ENCODE measurements at regions not wholly inside any gene's neighbourhood (a gene's known extent, or its start where the extent isn't known, plus 50 kb on each side); places are given as distances from the start of the nearest gene placed in this dataset.
"Not testable (repeated sequence)": the region's sequence is repeated elsewhere in the genome, so short reads cannot be mapped to it uniquely, and the experiment has no call there.

GRCh38 chr4:43148481-43148880 lies 256.0 kb downstream of the GRXCR1 start:
- no peak for DNase-seq
- no peaks in the 10 kb centered on the region for H3K36me3 ChIP-seq
- no peaks in the 10 kb centered on the region for H3K4me1 ChIP-seq
- H3K27ac ChIP-seq (replicated peaks): no peak overlapping the region
- H3K27me3 ChIP-seq (ENCODE audit: low read depth): no peaks in the 10 kb centered on the region
- no peak overlapping the region for H3K4me3 ChIP-seq
- no peak for TF ChIP-seq CTCF (IDR thresholded peaks at IDR 0.05; ENCODE audit: borderline replicate concordance)
- H3K9me3 ChIP-seq (replicated peaks): no peaks in the 10 kb centered on the region
- intact Hi-C loops (cut with micrococcal nuclease): no loop called here

GRCh38 chr4:43163101-43163792 lies 270.7 kb downstream of the GRXCR1 start:
- Histone ChIP-seq H3K4me3 (no peak overlapping the region), H3K27ac (replicated peaks) (no peak overlapping the region), H3K36me3 (no peaks in the 10 kb centered on the region), H3K4me1 (no peaks in the 10 kb centered on the region), H3K27me3 (ENCODE audit: low read depth) (no peaks in the 10 kb centered on the region), H3K9me3 (replicated peaks) (peaks cover 2% of the 10 kb centered on the region)
- no peak for TF ChIP-seq CTCF (IDR thresholded peaks at IDR 0.05; ENCODE audit: borderline replicate concordance)
- no peak for DNase-seq
- intact Hi-C loops (cut with micrococcal nuclease): no loop called here

- Histone ChIP-seq H3K27ac (replicated peaks) (no peak overlapping the region), H3K9me3 (replicated peaks) (peaks cover 5% of the 10 kb centered on the region), H3K4me1 (no peaks in the 10 kb centered on the region), H3K36me3 (no peaks in the 10 kb centered on the region), H3K4me3 (no peak overlapping the region), H3K27me3 (ENCODE audit: low read depth) (no peaks in the 10 kb centered on the region)
- intact Hi-C loops (cut with micrococcal nuclease): no loop called here
- no peak for TF ChIP-seq CTCF (IDR thresholded peaks at IDR 0.05; ENCODE audit: borderline replicate concordance)
- DNase-seq: no peak
Measured at GRCh38 chr4:43189741-43190140, 297.2 kb downstream of the GRXCR1 start.

DNA sequence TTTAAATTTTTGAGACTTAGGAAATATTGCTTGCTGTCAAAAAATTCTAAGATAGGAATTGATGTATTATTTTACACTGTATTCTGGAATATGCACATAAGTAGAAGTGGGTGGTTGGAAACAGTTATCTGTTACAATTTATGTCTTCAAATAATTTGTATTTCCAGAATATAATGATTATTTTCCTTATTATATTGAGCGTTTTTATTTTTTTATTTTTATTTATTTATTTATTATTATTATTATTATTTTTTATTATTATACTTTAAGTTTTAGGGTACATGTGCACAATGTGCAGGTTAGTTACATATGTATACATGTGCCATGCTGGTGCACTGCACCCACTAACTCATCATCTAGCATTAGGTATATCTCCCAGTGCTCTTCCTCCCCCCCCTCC lies 320.1 kb downstream of the GRXCR1 start:
- intact Hi-C loops (cut with micrococcal nuclease); H3K9me3 ChIP-seq (replicated peaks); DNase-seq; H3K4me1 ChIP-seq; H3K36me3 ChIP-seq; H3K4me3 ChIP-seq; H3K27me3 ChIP-seq (ENCODE audit: low read depth); H3K27ac ChIP-seq (replicated peaks): not testable (repeated sequence)

- intact Hi-C loops (cut with micrococcal nuclease): no loop called here
- no peak for TF ChIP-seq CTCF (IDR thresholded peaks at IDR 0.05; ENCODE audit: borderline replicate concordance)
- DNase-seq: no peak
Measured at GRCh38 chr4:43223820-43224219, 331.3 kb downstream of the GRXCR1 start.

DNA sequence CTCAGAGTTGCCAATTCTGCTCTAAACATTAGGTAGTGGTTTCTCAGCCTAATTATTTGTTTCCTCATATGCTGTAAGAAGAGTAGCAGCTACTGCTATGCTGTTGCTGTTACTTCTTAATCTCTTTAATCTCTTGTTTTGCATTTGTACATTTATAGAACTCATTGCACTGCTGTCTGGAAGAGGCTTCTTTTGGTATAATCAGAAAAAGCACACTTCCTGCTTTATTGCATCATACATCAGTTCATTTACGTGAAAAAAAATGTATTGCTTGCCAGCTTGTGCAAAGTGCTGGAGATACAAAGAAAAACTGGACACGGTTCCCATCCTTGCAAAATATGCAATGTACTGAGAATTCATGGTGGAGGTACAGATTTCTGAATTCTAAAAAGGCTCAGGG lies 332.0 kb downstream of the GRXCR1 start:
- Histone ChIP-seq H3K27ac (replicated peaks) (no peak overlapping the region), H3K4me3 (no peak overlapping the region), H3K27me3 (ENCODE audit: low read depth) (no peaks in the 10 kb centered on the region), H3K4me1 (no peaks in the 10 kb centered on the region), H3K9me3 (replicated peaks) (no peaks in the 10 kb centered on the region), H3K36me3 (no peaks in the 10 kb centered on the region)
- no peak for TF ChIP-seq CTCF (IDR thresholded peaks at IDR 0.05; ENCODE audit: borderline replicate concordance)
- intact Hi-C loops (cut with micrococcal nuclease): no loop called here
- DNase-seq: no peak

More at GRCh38 chr4:43223820-43224219, 331.3 kb downstream of the GRXCR1 start:
- no peak overlapping the region for H3K4me3 ChIP-seq
- no peaks in the 10 kb centered on the region for H3K36me3 ChIP-seq
- H3K4me1 ChIP-seq: no peaks in the 10 kb centered on the region
- no peak overlapping the region for H3K27ac ChIP-seq (replicated peaks)
- H3K9me3 ChIP-seq (replicated peaks): no peaks in the 10 kb centered on the region
- H3K27me3 ChIP-seq (ENCODE audit: low read depth): no peaks in the 10 kb centered on the region

All from left ventricle myocardium inferior (tissue), 1 donor.